ENCODE measurements at regions not wholly inside any gene's neighbourhood (a gene's known extent, or its start where the extent isn't known, plus 50 kb on each side); places are given as distances from the start of the nearest gene placed in this dataset.

- no peak for DNase-seq
Observed at GRCh38 chr3:127483005-127483641, 107.4 kb downstream of the TPRA1 start.

GRCh38 chr3:127482216-127483004 lies 108.1 kb downstream of the TPRA1 start:
- DNase-seq = no peak

GRCh38 chr3:127480196-127480954 lies 110.2 kb downstream of the TPRA1 start:
- DNase-seq = no peak

- peak; percentile 61 for DNase-seq
Observed at GRCh38 chr3:127479449-127479848, 111.1 kb downstream of the TPRA1 start.

DNA sequence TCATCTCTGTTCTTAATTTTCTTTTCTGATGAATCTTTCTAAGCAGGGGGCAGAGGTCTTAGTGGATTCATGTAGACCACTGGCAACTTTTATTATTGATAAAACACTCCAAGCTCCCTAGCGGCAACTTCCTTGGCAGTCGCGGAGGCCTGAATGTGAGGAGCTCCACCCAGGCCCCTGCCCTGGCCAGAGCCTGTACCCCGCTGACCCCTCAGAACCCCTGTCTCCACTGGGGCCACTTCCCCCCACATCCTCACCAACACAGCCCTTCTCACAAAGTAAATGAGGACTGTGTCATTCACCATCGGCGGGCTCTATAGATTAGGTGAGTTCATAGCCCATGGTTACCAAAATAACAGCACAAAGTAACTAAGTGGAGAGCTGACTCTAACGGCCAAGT lies 111.6 kb downstream of the TPRA1 start:
- no peak for DNase-seq

DNA sequence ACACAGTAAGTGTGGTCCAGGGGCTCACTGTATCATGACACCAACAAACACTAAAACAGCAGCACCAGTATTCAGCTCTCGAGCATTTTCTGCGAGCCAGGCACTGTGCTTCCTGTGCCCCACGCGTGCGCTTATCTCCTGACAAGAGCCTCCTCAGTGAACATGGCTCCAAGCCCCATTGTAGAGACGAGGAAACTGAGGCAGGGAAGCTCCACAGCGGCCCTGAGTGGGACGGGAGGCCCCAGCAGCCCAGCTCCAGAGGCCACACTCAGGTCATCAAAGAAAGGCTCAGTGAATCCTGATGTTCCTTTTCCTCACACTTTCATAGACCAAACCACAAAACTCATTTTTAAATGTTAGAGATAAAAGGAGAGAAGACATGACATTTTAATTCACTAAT lies 113.1 kb downstream of the TPRA1 start:
- DNase-seq = no peak

DNA sequence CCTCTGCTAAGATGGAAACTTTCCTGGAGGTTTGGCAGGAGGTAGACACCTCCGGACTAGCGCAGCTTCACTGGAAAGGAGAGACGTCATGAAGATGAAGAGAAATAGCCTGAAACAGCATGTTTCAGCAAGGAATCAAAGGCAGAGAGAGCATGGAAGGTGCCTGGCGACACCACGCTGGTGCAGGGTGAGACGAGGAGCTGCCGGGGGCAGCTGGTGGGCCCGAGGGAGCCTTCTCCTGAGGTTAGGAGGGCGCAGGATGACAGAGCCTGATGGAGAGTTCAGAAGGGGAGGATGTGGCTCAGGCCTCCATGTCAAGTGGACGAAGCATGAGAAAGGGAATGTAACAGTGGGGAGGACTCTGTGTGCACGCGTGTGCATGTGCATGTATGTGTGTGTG lies 113.6 kb downstream of the TPRA1 start:
- DNase-seq = no peak

- no peak for DNase-seq
Observed at GRCh38 chr3:127475975-127476705, 114.4 kb downstream of the TPRA1 start.

- DNase-seq = no peak
Observed at GRCh38 chr3:127475391-127475790, 115.1 kb downstream of the TPRA1 start.

DNA sequence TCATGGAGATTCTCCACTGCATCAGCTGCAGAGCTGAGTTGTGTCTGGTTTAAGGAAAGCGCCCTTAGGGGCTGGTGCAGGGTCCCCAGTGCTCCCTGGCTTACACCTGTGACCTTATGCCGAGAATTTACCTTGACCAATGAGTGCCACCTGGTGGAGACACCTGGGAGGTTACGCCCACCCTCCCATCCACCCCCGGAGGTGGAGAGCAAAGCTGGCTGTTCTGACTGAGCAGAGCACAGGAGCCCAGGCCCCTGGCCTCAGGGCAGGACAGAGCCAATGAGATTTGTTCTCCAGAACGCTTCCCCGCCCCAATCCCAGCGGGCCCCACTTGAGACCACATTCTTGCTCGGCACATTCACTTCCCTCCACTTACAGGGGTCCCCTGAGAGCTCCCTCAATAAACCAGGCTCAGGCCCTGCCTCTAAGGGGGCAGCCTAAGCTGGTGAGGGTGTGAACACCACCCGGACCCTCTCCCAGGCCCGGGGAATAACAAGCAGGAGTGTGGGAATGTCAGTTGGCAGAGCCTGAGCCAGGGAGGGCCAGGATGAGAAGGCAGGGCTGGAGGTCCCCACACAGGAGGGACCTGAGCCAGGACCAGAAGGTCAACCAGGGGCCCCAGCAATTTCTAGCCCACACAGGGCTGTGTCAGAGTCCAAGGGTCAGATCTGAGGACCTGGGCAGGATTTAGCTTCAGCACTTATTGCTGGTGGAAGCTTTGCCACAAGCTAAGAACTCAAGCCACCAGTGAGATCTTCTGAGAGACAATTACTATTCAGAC lies 117.1 kb downstream of the TPRA1 start:
- DNase-seq = peak; percentile 56

DNA sequence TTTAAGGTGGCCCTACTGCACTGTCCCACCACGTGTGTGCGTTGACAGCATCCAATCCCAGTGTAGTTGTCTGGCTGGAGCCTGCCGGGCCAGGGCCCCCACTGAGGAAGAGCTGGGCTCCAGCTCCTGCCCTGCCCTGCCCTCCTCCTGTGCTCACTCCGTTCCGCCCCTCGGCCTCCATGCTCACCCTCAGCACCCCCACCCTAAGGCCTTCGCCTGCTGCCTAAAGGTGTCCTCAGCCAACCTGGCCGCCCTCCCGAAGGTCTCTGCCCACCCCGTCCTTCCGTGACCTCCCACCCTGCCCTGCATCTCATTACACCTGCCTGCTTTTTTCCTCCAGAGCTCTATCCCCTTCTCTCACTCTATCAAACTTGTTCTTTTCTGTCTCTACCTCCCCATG lies 118.0 kb downstream of the TPRA1 start:
- no peak for DNase-seq

GRCh38 chr3:127471142-127471541 lies 119.4 kb downstream of the TPRA1 start:
- no peak for DNase-seq

DNA sequence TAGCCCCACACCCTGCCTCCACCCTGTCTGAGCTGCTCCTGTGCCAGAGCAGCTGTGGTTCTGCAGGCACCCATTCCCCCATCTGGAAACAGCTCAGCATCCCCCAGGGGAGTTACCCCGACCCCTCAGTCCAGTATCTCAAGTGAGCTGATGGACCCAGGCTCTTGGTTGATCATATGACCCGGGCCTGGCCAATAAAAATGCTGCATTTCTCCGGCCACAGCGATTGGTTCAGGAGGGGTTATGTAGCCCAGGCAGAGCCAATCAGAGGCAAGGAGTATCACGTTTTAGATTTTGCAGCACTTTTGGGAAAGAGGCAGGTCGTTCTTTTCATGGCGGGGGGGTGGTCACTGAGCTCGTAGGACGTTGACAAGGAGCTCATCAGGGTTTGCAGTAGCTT lies 120.8 kb downstream of the TPRA1 start:
- no peak for DNase-seq

- no peak for DNase-seq
Observed at GRCh38 chr3:127467391-127467790, 123.1 kb downstream of the TPRA1 start.

DNA sequence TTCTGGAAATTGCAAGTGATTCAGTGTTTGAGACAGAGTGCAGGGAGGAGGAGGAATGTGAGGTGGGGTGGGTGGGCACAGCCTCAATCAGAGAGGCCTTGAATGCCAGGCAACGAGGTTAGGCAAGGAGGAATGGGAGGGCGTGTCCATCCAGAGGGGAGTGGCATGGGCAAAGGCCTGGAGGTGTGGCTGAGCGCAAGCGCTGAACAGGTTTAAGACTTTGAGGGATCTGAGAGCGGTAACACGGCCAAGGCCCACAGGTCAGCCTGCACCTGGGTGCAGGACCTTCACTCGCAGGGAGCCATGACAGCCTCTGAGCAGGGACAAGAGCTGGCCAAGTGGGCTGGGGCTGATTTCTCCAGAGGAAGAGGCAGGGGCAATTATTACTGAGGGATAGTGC lies 125.9 kb downstream of the TPRA1 start:
- DNase-seq = no peak

DNA sequence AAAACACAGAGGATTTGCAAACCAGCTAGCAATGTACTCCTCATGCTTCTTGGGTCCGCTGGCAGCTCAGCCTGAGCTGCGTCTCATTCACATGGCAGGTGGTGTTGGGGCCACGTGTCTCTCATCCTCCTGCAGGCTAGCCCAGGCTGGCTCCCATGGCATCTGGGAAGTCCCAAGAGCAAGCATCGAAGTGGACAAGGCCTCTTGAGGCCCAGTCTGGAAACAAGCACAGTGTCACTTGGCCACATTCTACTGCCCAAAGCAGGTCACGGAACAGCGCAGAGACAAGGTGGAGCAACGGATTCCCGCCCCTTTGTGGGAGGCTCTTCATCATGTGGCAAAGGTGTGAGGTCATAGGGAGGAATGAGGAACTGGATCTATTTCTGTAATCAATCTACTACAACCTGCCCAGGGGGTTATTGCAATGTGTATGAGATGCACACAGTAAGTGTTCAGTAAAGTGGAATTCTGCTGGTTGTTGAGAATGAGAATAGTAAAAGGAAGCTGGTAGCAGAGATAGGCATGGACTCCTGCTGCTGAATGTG lies 128.3 kb downstream of the TPRA1 start:
- DNase-seq = no peak

DNA sequence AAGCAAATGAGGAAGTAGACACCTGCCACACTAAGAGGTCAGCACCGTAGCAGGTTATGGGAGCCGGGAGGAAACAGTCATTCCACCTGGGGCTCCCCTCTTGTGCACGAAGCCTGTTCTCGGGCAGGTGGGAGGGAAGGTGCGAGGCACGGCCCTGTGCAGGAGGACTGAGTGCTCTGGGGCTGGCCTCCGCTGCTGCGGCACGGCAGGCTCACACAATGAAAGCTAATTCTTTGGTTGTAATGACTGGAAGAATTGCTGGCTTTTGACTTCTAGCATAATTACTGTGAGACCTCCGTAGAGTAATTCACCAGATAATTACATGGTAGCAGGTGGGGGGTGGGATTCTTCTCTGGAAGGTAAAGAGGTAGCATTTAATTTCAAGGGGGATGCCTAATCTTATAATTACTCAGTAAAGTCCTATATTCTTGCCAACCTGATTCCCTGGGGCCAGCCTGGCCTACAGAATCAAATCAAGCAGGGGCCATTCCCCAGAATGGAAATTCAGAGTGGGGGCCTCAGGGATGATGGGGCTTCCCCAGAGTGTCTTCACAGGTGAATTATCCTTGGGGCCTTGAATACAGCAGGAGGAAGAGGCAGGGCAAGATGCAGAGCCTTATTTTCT lies 129.1 kb downstream of the TPRA1 start:
- peak; percentile 73 for DNase-seq

DNA sequence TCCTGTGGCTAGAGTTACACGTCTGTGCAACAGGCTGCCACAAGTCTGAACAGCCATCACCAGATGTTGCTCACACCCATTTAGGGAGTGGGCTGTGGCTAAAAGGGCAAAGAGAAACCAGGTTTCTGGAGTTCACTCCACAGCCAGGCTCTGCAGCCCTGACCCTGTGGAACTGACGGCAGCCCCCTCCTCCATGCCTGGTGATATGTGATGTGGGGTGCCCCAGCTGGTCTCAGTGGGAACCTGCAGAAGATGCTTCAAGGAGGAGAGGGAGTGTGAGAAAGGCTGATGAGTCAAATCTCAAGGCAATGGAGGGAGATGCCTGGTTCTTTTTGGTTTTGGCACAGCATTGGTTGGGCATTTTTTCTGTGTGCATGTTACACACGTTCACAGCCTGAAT lies 130.6 kb downstream of the TPRA1 start:
- DNase-seq = no peak

DNA sequence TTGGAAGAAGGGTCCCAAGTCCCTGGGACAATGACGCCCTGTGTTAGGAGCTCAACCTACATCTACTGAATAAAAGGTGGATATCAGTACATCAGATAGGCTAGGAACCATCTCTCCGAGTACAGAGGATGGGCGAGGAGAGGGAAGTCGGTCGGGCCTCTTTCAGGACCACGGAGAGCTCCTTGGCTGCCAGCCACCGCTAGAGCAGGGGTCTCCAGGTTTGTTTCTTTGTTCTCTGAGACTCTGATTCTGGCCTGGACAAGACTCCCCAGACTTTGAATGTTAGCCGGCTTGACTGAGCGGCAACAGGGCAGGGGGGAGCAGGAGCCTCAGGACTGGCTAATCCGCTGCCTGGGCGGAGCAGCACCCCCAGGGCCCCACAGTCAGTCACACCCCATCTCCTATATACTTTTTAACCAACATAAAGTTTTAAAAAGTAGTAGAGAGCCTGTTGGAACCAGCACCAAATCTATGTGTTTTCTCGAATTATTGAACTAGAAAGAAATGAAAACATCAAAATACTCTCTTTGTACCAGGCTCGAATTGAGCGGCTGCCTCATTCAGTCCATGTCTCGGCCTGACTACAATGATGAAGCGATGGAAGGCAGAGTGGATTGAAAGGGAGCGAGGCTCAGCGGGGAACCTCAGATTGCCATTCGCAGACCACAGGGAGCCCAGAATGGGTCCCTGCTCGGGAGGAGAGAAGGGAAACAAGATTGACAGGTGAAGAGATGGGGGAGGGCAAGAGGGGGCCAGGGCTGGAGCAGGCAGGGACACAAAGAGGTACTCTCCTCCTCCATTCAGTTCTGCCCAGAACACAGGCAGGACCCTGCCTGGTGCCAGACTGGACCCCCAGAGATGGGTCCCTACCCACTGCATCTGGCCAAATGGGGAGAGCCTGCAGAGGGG lies 131.6 kb downstream of the TPRA1 start:
- no peak for DNase-seq

GRCh38 chr3:127457546-127458145 lies 132.9 kb downstream of the TPRA1 start:
- DNase-seq = no peak

All from NCI-H1105 (cell line).